CD4-positive, alpha-beta T cell treated with Interleukin-6 for 4 hours (primary cell): ENCODE measurements at regions not wholly inside any gene's neighbourhood (a gene's known extent, or its start where the extent isn't known, plus 50 kb on each side); places are given as distances from the start of the nearest gene placed in this dataset.

Source experiments
- DNase-seq: peaks from one replicate; pipeline ENCODE4 v3.0.0-alpha.2; 2020; ENCODE audit warnings: mixed read lengths

DNA sequence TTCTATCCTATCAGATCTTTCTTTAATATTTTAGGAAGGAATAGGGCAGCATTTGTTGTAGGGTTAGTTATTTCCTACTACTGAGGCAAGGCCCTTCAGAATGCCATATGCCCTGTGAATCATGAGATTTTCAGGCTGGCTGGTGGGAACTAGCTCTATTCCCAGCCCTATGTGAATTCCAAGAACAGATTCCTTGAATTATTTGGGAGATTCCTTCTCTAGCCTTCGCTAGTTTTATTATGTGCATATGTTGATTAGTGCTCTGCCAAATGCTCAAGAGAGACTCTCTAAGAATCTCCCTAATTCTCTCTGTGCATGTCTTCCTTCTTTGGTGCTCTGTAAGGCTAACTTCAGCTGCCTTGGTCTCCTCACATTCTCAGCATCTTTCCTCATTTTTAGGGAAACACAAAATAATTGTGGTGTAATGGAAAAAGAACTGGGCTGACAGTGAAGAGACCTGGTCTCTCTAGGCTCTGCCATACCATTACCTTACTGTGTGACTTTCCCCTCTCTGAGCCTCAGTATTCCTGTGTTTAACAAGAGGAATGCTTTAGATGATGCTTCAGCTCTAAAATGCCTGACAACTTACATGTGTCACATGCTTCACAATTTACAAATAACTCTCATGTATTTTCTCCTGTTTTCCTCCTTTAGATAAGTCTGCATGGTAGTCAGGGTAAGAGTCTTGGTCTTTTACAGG, 79.7 kb downstream of the VMA21 start:
- no peak for DNase-seq

DNA sequence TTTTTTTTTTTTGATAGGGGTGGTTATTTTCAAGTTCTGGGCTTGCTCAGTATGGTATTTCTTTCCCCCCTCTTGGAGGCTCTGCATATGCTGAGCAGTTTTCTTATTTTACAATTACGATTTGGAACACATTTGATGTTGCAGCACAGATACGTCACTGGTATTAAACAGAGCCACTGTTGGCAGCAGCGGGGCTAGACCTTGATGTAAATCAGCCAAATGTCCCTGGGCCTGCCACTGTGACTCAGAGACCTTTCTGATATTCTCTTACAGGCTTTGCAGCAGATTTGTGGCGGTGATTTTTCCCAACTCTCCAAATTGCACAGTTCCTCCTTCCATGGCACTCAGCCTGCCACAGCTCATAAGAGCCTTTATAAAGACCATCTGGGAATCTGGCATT, 81.1 kb downstream of the VMA21 start:
- no peak for DNase-seq

DNA sequence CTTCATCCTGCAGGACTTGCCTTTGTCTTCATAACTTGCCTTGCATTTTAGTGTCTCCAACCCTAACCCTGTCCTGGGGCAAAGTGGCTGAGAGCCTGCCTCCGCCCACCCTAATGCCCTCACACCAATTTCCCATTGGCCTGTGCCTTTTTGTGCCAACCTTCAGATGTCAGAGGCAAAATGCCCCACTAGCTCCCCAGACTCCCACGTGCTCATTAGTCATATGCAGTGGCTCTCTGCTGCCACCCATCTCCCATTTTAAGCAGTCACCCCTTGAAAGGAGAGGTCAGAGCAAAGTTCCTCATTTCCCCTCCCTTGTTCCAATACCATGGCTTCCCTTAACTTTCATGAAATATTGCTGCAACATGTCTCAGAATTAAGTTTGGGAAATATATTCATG, 74.8 kb upstream of the PASD1 start:
- DNase-seq, result peak; percentile 13

DNA sequence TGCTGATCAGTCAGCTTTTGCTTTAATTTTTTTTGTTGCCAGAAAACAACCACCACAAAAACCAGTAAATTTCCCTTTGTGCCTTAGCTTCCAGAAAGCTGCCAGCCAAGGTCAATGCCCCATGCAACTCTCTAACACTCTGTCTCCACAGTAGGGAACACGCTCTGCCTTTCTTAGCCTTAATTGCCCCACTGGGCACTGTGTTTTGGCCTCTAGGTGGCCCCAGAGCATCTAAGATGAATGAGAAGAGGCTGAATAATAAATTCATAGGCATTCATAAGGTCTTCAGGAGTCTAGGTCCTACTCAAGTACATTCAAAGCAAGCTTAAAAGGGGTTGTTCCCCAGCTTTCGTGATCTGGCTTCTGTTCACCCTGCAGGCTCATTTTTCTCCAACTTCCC, 57.7 kb upstream of the PASD1 start:
- no peak for DNase-seq

DNA sequence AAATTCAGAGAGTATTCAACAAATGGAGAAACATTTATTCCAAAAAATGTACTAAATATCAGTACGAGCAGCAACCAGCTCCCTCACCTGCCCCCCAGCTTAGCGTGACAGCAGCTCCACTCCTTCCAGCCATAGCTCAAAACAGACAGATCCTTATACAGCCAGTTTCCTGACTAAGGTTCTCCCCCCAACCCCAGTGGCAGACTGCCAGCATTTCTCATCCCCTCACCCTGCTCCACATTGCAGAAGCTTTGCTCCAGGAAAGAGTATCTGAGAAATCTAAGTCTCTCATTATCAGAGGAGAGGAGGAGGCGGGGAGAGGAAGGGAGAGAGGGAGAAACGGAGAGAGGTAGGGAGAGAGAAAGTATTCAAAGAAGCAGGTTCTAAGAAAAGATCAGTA, 53.3 kb upstream of the PASD1 start:
- DNase-seq, result no peak

DNA sequence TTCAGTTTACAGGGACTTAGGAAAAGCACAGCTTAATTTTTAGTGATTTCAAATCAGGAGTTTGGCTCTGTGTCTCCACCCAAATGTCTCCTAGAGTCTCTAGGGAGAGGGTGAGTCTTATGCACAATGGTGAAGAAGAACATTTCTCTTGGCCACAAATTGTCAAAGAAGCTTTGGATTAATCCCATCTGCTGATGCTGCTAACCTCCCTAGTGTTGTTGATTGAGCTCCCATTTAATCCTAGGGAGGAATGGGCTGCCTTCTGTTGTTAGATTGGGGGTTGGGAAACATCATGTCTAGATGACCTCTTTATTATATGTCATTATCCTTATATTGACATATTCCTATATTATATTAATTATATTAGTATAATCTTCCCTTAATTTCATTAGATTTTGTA, 50.0 kb upstream of the PASD1 start:
- DNase-seq, result no peak
